ENCODE measurements at regions not wholly inside any gene's neighbourhood (a gene's known extent, or its start where the extent isn't known, plus 50 kb on each side); places are given as distances from the start of the nearest gene placed in this dataset.
"Not testable (repeated sequence)": the region's sequence is repeated elsewhere in the genome, so short reads cannot be mapped to it uniquely, and the experiment has no call there.

DNA sequence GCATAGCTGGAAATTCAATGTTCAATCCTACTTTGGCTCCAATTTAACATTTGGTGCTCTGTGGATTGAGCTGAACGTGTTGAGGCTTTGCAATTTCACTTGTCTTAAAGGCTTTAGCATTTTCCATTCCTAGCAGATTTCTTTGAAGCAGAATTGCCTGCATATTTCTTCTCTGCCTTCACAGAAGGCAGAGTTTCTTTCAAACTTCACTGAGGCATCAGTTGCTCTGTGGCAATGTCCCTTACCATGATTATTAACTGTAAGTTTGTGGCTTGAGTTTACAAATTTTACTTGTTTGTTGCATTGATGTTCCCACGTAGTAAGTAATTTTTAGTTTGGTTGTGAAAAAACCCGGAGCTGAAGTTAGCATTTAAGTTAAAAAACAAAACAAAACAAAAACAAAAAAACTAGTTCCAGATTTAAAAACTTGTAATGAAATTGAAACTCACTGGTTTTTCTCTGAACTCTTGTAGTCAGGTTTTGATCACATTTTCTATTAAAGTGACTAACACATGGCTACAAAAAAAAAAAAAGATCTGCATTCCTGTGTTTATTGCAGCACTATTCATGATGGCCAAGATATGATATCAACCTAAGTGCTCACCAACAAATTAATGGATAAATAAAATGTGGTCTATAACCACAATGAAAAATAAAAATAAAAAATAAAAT lies 55.2 kb upstream of the UXS1 start:
- not testable (repeated sequence) for DNase-seq

DNA sequence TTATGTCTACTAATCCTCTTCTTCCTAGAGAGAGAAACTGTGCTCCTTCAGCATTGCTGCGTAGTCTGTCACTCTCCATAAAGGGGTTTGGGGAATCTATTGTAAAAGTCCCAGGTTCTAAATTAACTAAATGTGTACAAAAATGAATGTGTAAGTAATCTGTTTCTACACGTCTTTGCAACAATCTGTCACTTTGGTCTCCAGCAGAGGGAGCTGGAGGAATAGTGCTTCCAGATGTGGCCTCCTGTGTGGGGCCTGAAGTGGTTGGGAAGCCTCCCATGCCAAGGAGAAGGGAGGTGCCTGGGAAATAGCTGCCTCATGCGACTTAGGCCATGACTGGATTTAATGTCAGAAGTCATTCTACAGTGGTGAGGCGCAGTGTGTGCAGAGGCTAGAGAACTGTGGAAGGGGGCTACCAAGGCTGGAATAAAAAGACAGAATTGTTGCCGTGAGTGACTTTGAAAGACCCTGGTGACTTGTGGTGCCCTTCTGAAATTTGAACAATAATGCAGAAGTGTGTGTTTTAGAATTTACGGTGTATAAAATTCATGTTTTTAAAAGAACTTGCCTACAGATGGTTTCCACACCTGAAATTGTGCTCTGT lies 54.5 kb upstream of the UXS1 start:
- not testable (repeated sequence) for DNase-seq

Measured in inflammatory macrophage (primary cell).